Thyroid gland (tissue), 4 donors: ENCODE measurements at regions not wholly inside any gene's neighbourhood (a gene's known extent, or its start where the extent isn't known, plus 50 kb on each side); places are given as distances from the start of the nearest gene placed in this dataset.
"Not testable (repeated sequence)": the region's sequence is repeated elsewhere in the genome, so short reads cannot be mapped to it uniquely, and the experiment has no call there.

Source experiments
- DNase-seq, 2 donors: peaks; one replicate each; pipeline ENCODE4 v3.0.0-alpha.2; 2019
- H3K27ac ChIP-seq, 3 donors: fragments of 200-600 bp; sonication (generic); 1 replicate in 2 of 3; 2 replicates in 1 of 3; pipeline ENCODE4 v1.5.1; 2016 to 2019; ENCODE audit warnings: mild to moderate bottlenecking in 1 of 3, moderate library complexity in 1 of 3
- H3K27me3 ChIP-seq: fragments of 200-600 bp; sonication (generic); one replicate; pipeline ENCODE4 v1.5.1; 2019
- H3K36me3 ChIP-seq, 2 donors: fragments of 200-600 bp; sonication (generic); one replicate each; pipeline ENCODE4 v1.5.1; 2016 to 2019
- H3K4me1 ChIP-seq, 2 donors: fragments of 200-600 bp; sonication (generic); one replicate each; pipeline ENCODE4 v1.5.1; 2017 to 2019
- H3K4me3 ChIP-seq, 3 donors: fragments of 200-600 bp; sonication (generic); replicated peaks in 1 of 3; 1 replicate in 2 of 3; 2 replicates in 1 of 3; pipeline ENCODE4 v1.5.1; 2016; ENCODE audit warnings: mild to moderate bottlenecking in 1 of 3
- H3K9me3 ChIP-seq: fragments of 200-600 bp; sonication (generic); one replicate; pipeline ENCODE4 v1.5.1; 2017
- POLR2A ChIP-seq, 2 donors: fragments of 450-650 bp; IDR thresholded peaks; one replicate each; pipeline ENCODE4 v1.6.1; 2017; ENCODE audit warnings: antibody characterized with exemption in 2 of 2, mild to moderate bottlenecking in 2 of 2, moderate library complexity in 1 of 2
- WGBS, 2 donors: methylation state at CpG; one replicate each; pipeline ENCODE4 v1.1.5; 2017; 5-methylcytosine and 5-hydroxymethylcytosine counted together
- intact Hi-C: fragments of 100-400 bp; cut with DNase I; formaldehyde crosslinking; loops from one replicate; pipeline ENCODE4 v1.15.1; 2023
- TF ChIP-seq, protein P1 (sequence below), 6 experiments: fragments of 200-600 bp in 3 of 6; fragments of 450-650 bp in 3 of 6; sonication (generic) in 3 of 6; IDR thresholded peaks; one replicate each; pipeline ENCODE4 v1.5.1; 2016 to 2019; ENCODE audit warnings: antibody characterized with exemption in 6 of 6, mild to moderate bottlenecking in 2 of 6, inconsistent platforms in 1 of 6, moderate library complexity in 1 of 6

GRCh38 chr18:10604182-10604581 lies 78.4 kb downstream of the NAPG start:
- WGBS, 2 donors = 87 to 95% methylated on average over 4 to 5 of the region's 5 CpGs
- Histone ChIP-seq H3K9me3 (no peaks in the 10 kb centered on the region), H3K27me3 (no peaks in the 10 kb centered on the region), H3K27ac (no peak overlapping the region), H3K36me3 (no peaks in the 10 kb centered on the region), H3K4me3 (no peak overlapping the region), H3K4me1 (no peaks in the 10 kb centered on the region)
- TF ChIP-seq, protein P1, sequence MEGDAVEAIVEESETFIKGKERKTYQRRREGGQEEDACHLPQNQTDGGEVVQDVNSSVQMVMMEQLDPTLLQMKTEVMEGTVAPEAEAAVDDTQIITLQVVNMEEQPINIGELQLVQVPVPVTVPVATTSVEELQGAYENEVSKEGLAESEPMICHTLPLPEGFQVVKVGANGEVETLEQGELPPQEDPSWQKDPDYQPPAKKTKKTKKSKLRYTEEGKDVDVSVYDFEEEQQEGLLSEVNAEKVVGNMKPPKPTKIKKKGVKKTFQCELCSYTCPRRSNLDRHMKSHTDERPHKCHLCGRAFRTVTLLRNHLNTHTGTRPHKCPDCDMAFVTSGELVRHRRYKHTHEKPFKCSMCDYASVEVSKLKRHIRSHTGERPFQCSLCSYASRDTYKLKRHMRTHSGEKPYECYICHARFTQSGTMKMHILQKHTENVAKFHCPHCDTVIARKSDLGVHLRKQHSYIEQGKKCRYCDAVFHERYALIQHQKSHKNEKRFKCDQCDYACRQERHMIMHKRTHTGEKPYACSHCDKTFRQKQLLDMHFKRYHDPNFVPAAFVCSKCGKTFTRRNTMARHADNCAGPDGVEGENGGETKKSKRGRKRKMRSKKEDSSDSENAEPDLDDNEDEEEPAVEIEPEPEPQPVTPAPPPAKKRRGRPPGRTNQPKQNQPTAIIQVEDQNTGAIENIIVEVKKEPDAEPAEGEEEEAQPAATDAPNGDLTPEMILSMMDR (IDR thresholded peaks at IDR 0.05) = no peak
- no peak for TF ChIP-seq POLR2A (IDR thresholded peaks at IDR 0.05)
- no peak for DNase-seq
- intact Hi-C loops = no loop called here

- H3K27ac ChIP-seq, H3K4me3 ChIP-seq, H3K27me3 ChIP-seq, DNase-seq, H3K36me3 ChIP-seq, intact Hi-C loops, H3K4me1 ChIP-seq, H3K9me3 ChIP-seq: not testable (repeated sequence)
- 74 to 83% methylated on average over 5 of the region's 5 CpGs for WGBS, 2 donors
Measured at GRCh38 chr18:10606881-10607280, 81.1 kb downstream of the NAPG start.

DNA sequence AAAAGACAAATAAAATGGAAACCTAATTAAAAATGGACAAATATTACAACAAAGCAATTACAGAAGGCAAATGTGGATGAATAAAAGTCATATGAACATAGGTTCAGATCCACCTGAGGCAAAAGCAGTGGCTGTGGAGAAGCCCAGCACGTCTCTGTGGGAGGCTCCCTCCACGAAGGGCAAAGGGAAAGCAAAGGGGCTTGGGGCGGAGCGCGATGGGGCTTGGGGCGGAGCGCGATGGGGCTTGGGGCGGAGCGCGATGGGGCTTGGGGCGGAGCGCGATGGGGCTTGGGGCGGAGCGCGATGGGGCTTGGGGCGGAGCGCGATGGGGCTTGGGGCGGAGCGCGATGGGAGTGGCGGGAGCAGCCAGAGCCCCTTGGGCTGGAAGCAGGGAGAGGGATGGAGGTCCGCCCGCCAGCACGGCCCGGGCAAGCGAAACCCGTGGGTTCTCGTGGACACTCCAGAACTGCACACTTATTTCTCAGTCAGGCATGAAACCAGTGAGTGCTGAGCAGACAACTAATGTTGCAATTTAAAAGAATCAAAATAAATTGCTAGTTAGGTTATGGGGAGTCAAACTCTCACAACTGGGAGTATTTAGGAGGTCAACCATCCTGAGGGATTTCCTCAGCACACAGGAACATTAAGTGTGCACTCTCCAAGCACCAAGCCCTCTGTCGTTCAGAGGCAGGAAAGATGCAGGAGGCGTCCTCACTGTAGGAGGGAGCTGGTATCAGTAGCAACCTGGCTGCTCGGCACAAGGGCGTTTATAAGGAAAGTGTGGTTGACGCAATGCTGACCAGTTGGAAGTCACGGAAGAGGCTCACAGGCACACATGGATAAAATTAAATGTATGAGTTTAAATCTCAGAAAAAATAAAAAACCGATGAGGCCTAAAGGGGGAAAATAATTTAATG lies 81.8 kb downstream of the NAPG start:
- 64 to 91% methylated on average over 7 to 12 of the region's 38 CpGs for WGBS, 2 donors
- intact Hi-C loops = not testable (repeated sequence)
- peak in 1 of 2 donors; percentile 31 for DNase-seq

DNA sequence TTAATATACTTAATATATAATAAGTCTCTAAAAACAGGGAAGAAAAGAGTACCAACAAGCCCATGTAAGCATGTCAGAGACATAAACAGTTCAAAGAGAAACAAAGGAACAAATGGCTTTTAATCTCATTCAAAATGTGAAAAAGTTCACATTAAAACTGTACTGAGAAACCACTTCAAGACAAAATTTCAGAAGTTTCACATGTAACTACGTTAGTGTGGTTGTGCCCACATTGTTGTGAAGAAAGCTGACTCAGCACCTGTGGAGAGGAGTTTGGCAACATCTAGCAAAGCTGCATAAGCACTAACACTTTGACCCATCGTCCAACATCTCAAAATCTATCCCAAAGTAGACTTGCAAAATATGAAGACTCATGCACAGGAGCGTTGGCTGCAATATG lies 82.6 kb downstream of the NAPG start:
- H3K27ac ChIP-seq, DNase-seq, H3K27me3 ChIP-seq, H3K4me1 ChIP-seq, H3K36me3 ChIP-seq, H3K9me3 ChIP-seq, intact Hi-C loops, H3K4me3 ChIP-seq: not testable (repeated sequence)
- 47 to 66% methylated on average over 2 to 3 of the region's 3 CpGs for WGBS, 2 donors

More for the DNA sequence above, 81.8 kb downstream of the NAPG start:
- H3K4me1 ChIP-seq, H3K4me3 ChIP-seq, H3K27ac ChIP-seq, H3K27me3 ChIP-seq, H3K36me3 ChIP-seq, H3K9me3 ChIP-seq: not testable (repeated sequence)

DNA sequence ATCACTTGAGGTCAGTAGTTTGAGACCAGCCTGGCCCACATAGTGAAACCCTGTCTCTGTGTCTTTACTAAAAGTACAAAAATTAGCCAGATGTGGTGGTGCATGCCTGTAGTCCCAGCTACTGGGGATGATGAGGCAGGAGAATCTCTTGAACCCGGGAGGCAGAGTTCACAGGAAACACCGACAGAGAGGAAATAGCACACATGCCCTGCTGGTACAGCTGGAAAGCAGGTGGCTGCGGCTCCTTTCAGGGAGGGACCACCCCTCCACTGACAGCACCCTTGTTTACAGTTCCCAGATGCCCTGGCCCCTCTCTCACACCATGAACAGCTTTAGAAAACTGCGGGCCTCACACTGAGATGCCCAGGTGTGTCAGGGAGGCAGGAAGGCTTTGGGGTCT lies 83.2 kb downstream of the NAPG start:
- H3K4me1 ChIP-seq, H3K4me3 ChIP-seq, H3K27me3 ChIP-seq, H3K36me3 ChIP-seq, DNase-seq, intact Hi-C loops, H3K9me3 ChIP-seq, H3K27ac ChIP-seq: not testable (repeated sequence)
- 89 to 100% methylated on average over 2 to 4 of the region's 4 CpGs for WGBS, 2 donors

GRCh38 chr18:10613226-10613625 lies 87.4 kb downstream of the NAPG start:
- intact Hi-C loops, H3K36me3 ChIP-seq, H3K27me3 ChIP-seq, DNase-seq, H3K9me3 ChIP-seq, H3K4me1 ChIP-seq, H3K4me3 ChIP-seq, H3K27ac ChIP-seq: not testable (repeated sequence)
- 19 to 32% methylated on average over 2 of the region's 2 CpGs for WGBS, 2 donors

GRCh38 chr18:10616714-10617113 lies 90.9 kb downstream of the NAPG start:
- H3K4me1 ChIP-seq, H3K27ac ChIP-seq, intact Hi-C loops, H3K4me3 ChIP-seq, H3K27me3 ChIP-seq, H3K36me3 ChIP-seq, H3K9me3 ChIP-seq, DNase-seq: not testable (repeated sequence)
- 84 to 94% methylated on average over 4 of the region's 4 CpGs for WGBS, 2 donors

DNA sequence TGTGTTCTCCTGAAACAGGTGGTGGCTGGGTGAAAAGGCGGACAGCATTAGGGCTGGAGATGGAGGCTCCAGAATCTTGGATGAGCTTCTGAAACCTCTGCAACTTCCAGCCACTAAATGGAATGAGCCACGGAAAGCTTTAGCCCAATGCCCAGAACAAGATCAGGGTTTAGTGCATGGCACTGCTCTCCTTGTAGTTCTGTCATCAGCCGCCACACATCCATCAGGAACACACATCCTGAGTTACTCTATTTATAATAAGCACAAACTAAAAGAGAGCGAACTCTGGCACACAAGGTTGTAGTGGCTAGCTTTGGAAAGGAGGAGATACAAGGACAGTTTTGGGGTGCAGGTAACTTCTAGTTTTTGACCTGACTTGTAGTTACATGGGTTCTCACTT lies 93.0 kb downstream of the NAPG start:
- intact Hi-C loops, H3K36me3 ChIP-seq, H3K9me3 ChIP-seq, H3K27ac ChIP-seq, H3K27me3 ChIP-seq, H3K4me3 ChIP-seq, DNase-seq, H3K4me1 ChIP-seq: not testable (repeated sequence)
- WGBS, 2 donors = 100% methylated on average over 2 of the region's 4 CpGs

DNA sequence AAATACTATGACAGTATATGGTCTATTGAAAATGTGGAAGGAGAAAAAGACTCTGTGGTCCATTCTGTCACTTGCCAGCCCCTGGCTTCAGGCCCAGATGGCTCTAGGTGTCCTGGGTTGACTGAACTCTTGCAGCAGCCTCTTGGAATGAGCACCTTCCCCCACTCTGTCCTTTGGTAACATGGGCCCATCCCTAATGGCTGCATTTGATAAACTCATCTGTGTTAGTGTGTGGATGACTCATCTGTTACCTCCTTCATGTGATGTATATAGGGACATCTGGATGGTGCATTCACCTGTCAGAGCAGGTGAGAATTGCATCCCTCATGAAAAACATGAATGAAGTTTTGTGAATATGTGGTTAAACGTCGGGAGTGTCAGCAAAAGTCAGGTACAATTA lies 93.5 kb downstream of the NAPG start:
- DNase-seq, H3K4me1 ChIP-seq, H3K9me3 ChIP-seq, H3K27me3 ChIP-seq, intact Hi-C loops, H3K36me3 ChIP-seq, H3K4me3 ChIP-seq, H3K27ac ChIP-seq: not testable (repeated sequence)
- WGBS, 2 donors = 91 to 95% methylated on average over 2 of the region's 2 CpGs

DNA sequence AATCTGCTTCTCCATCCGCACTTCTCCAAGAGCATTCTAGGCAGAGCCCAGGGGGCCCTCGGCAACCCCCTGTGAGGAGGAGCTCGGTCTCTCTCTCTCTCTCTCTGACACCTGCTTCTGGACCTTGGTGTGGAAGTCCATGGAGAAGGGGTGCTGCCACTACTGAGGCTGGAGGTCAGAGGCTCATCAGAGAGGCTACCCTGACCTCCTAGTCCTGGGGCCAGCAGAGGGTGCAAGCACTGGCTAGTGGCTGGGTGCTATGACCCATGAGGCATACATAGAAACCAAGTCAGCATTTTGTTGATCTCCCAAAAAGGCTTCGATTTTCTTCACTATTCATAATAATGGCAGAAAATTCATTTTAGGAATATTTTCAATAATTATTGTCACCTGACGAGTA lies 94.0 kb downstream of the NAPG start:
- H3K9me3 ChIP-seq, H3K27me3 ChIP-seq, H3K27ac ChIP-seq, intact Hi-C loops, H3K4me1 ChIP-seq, H3K36me3 ChIP-seq, H3K4me3 ChIP-seq, DNase-seq: not testable (repeated sequence)
- WGBS, 2 donors = 91 to 96% methylated on average over 5 of the region's 5 CpGs
